ENCODE measurements at regions not wholly inside any gene's neighbourhood (a gene's known extent, or its start where the extent isn't known, plus 50 kb on each side); places are given as distances from the start of the nearest gene placed in this dataset.
A peak's percentile ranks its signal among the peaks of the same experiment; 100 is the strongest.

- H3K27me3 ChIP-seq (ENCODE audit: control insufficient read depth in 2 of 2, insufficient read depth in 2 of 2, low read length in 2 of 2), result no peaks in the 10 kb centered on the region
- H3K4me1 Mint-ChIP-seq, result peaks cover 3 to 12% (median 7%) of the 10 kb centered on the region in 7 donors
- H3K36me3 ChIP-seq (ENCODE audit: control insufficient read depth in 2 of 3, insufficient read depth in 3 of 3, low read length in 3 of 3), result no peaks in the 10 kb centered on the region
- no peaks in the 10 kb centered on the region for H3K9me3 ChIP-seq (ENCODE audit: control insufficient read depth in 2 of 3, low read length in 3 of 3)
- ChIA-PET POLR2A (no interaction called here), CTCF (interaction anchor here (0.7 kb wide), 1 partner anchor 56 kb away, joined by 4 read pairs; no protein-coding TSS in a partner anchor)
- DNase-seq, result no peak
- no peak overlapping the region for H3K4me3 ChIP-seq (ENCODE audit: low read length)
- H3K27me3 Mint-ChIP-seq, result no peaks in the 10 kb centered on the region
- H3K4me3 Mint-ChIP-seq, result peak overlapping the region in 1 of 10 donors; percentile 37
- H3K27ac Mint-ChIP-seq, result peak overlapping the region in 1 of 9 donors; percentile 17
- ATAC-seq, result no peak
- H3K4me1 ChIP-seq (ENCODE audit: control insufficient read depth in 2 of 2, insufficient read depth in 2 of 2, low read length in 2 of 2), result no peaks in the 10 kb centered on the region
- H3K27ac ChIP-seq (ENCODE audit: low read depth, low read length), result no peak overlapping the region
- intact Hi-C loops (cut with micrococcal nuclease), result no loop called here
- H3K9me3 Mint-ChIP-seq, result peaks cover 0 to 8% (median 1%) of the 10 kb centered on the region in 11 donors
- H3K36me3 Mint-ChIP-seq, result peaks cover 0 to 5% (median 0%) of the 10 kb centered on the region in 5 donors
These were observed 151.4 kb downstream of the RAP2B start for GRCh38 chr3:153313302-153313965.

GRCh38 chr3:153314038-153314437, 152.0 kb downstream of the RAP2B start:
- Histone ChIP-seq H3K27me3 (ENCODE audit: control insufficient read depth in 2 of 2, insufficient read depth in 2 of 2, low read length in 2 of 2) (no peaks in the 10 kb centered on the region), H3K4me3 (ENCODE audit: low read length) (no peak overlapping the region), H3K4me1 (ENCODE audit: control insufficient read depth in 2 of 2, insufficient read depth in 2 of 2, low read length in 2 of 2) (no peaks in the 10 kb centered on the region), H3K36me3 (ENCODE audit: control insufficient read depth in 2 of 3, insufficient read depth in 3 of 3, low read length in 3 of 3) (no peaks in the 10 kb centered on the region), H3K9me3 (ENCODE audit: control insufficient read depth in 2 of 3, low read length in 3 of 3) (no peaks in the 10 kb centered on the region), H3K27ac (ENCODE audit: low read depth, low read length) (no peak overlapping the region)
- ChIA-PET CTCF (no interaction called here), POLR2A (no interaction called here)
- Mint-ChIP-seq H3K4me3 (no peak overlapping the region), H3K36me3 (peaks cover 0 to 5% (median 0%) of the 10 kb centered on the region in 5 donors), H3K27me3 (no peaks in the 10 kb centered on the region), H3K4me1 (peaks cover 3 to 16% (median 7%) of the 10 kb centered on the region in 7 donors), H3K27ac (no peak overlapping the region), H3K9me3 (peaks cover 0 to 8% (median 1%) of the 10 kb centered on the region in 11 donors)
- no peak for ATAC-seq
- intact Hi-C loops (cut with micrococcal nuclease), result no loop called here
- no peak for DNase-seq

- H3K36me3 Mint-ChIP-seq, result peaks cover 0 to 5% (median 0%) of the 10 kb centered on the region in 5 donors
- no peak overlapping the region for H3K4me3 Mint-ChIP-seq
- no peak overlapping the region for H3K4me3 ChIP-seq (ENCODE audit: low read length)
- POLR2A ChIA-PET, result no interaction called here
- DNase-seq, result no peak
- H3K36me3 ChIP-seq (ENCODE audit: control insufficient read depth in 2 of 3, insufficient read depth in 3 of 3, low read length in 3 of 3), result no peaks in the 10 kb centered on the region
- H3K27me3 Mint-ChIP-seq, result no peaks in the 10 kb centered on the region
- CTCF ChIA-PET, result no interaction called here
- H3K9me3 Mint-ChIP-seq, result peaks cover 0 to 8% (median 1%) of the 10 kb centered on the region in 11 donors
- no peaks in the 10 kb centered on the region for H3K4me1 ChIP-seq (ENCODE audit: control insufficient read depth in 2 of 2, insufficient read depth in 2 of 2, low read length in 2 of 2)
- peaks cover 5 to 26% (median 15%) of the 10 kb centered on the region in 7 donors for H3K4me1 Mint-ChIP-seq
- intact Hi-C loops (cut with micrococcal nuclease), result no loop called here
- no peaks in the 10 kb centered on the region for H3K27me3 ChIP-seq (ENCODE audit: control insufficient read depth in 2 of 2, insufficient read depth in 2 of 2, low read length in 2 of 2)
- H3K9me3 ChIP-seq (ENCODE audit: control insufficient read depth in 2 of 3, low read length in 3 of 3), result no peaks in the 10 kb centered on the region
- no peak overlapping the region for H3K27ac ChIP-seq (ENCODE audit: low read depth, low read length)
- H3K27ac Mint-ChIP-seq, result no peak overlapping the region
- ATAC-seq, result no peak
These were observed 153.8 kb downstream of the RAP2B start for GRCh38 chr3:153315781-153316180.

DNA sequence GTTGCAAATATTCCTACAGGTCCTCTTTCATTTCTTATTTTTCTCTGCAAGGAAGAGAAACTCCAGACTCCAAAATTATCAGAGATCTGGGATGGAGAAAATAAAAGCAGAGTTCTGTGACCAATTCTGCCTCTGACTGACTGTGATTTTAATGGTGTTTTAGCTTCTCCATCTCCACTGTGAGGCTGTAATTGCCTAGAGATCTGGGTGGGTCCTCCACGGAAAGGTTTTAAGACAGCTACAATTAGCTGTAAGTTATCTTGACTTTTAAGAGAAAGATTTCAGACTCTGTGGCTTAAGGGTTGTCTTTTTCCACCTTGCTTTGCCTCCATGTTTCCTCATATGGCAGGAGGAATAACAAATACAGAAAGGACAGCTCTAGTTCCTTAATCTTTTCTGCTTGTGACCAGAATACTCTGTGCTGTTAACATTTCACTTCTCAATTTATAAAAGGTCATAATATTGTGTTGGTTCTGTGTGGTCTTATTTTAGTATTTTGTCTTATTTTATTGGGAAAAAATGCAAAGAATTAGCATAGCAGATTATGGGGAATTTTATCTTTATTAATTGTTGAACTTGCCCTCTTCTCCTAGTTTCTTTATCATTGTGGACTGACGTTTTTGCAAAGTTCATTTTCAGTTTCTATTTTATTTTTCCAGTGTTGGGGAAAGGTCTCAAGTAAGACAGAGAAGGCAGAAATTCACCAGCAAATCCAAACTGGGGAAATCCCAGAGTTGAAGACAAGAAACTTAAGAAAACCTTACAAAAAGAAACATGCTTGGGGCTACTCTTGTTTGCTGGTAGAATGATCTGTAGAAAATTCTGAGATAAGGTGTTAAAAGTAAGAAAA, 157.9 kb downstream of the RAP2B start:
- no peaks in the 10 kb centered on the region for H3K9me3 ChIP-seq (ENCODE audit: control insufficient read depth in 2 of 3, low read length in 3 of 3)
- intact Hi-C loops (cut with micrococcal nuclease), result no loop called here
- H3K4me1 ChIP-seq (ENCODE audit: control insufficient read depth in 2 of 2, insufficient read depth in 2 of 2, low read length in 2 of 2), result no peaks in the 10 kb centered on the region
- H3K27me3 Mint-ChIP-seq, result no peaks in the 10 kb centered on the region
- H3K4me1 Mint-ChIP-seq, result peaks cover 0 to 14% (median 8%) of the 10 kb centered on the region in 7 donors
- ATAC-seq (no peak), DNase-seq (no peak)
- H3K4me3 ChIP-seq (ENCODE audit: low read length), result no peak overlapping the region
- ChIA-PET POLR2A (no interaction called here), CTCF (no interaction called here)
- H3K36me3 ChIP-seq (ENCODE audit: control insufficient read depth in 2 of 3, insufficient read depth in 3 of 3, low read length in 3 of 3), result no peaks in the 10 kb centered on the region
- no peaks in the 10 kb centered on the region for H3K27me3 ChIP-seq (ENCODE audit: control insufficient read depth in 2 of 2, insufficient read depth in 2 of 2, low read length in 2 of 2)
- H3K27ac Mint-ChIP-seq, result peak overlapping the region in 1 of 9 donors; percentile 5
- peaks cover 0 to 5% (median 1%) of the 10 kb centered on the region in 11 donors for H3K9me3 Mint-ChIP-seq
- peak overlapping the region in 1 of 10 donors; percentile 57 for H3K4me3 Mint-ChIP-seq
- no peak overlapping the region for H3K27ac ChIP-seq (ENCODE audit: low read depth, low read length)
- peaks cover 0 to 5% (median 0%) of the 10 kb centered on the region in 5 donors for H3K36me3 Mint-ChIP-seq

DNA sequence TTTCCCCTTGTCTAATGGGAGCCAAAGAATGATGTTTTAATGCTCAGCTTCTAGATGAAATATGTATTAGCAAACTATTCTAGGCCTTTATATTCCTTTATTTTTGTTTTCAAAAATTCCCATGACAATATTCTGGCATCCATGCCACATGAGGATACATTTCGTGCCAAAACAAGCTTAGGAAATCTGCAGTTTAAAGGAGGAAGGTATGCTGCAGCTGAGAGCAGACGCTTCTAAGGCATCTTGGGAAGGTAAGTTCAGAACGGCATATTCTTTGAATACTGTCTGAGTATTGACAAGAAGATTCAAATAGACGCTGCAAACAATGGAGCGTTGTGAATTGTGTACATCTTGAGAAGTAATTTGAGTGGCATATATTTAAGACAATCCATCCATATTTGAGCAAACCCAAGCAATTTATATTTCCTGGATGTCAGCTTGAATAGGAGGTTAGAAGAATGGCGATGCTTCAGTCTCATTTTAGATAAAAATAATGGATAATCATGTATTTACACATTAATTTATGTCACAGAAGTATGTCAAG, 158.6 kb downstream of the RAP2B start:
- no peak for DNase-seq
- Mint-ChIP-seq H3K27me3 (no peaks in the 10 kb centered on the region), H3K27ac (no peak overlapping the region), H3K4me1 (peaks cover 0 to 14% (median 8%) of the 10 kb centered on the region in 7 donors), H3K4me3 (peak overlapping the region in 1 of 10 donors; percentile 12), H3K9me3 (peaks cover 0 to 4% (median 0%) of the 10 kb centered on the region in 11 donors), H3K36me3 (peaks cover 0 to 5% (median 0%) of the 10 kb centered on the region in 5 donors)
- ChIA-PET CTCF (no interaction called here), POLR2A (interaction anchor here (0.6 kb wide), 1 partner anchor 1972 kb away, joined by 5 read pairs; no protein-coding TSS in a partner anchor)
- no peak for ATAC-seq
- Histone ChIP-seq H3K9me3 (ENCODE audit: control insufficient read depth in 2 of 3, low read length in 3 of 3) (no peaks in the 10 kb centered on the region), H3K27ac (ENCODE audit: low read depth, low read length) (no peak overlapping the region), H3K27me3 (ENCODE audit: control insufficient read depth in 2 of 2, insufficient read depth in 2 of 2, low read length in 2 of 2) (no peaks in the 10 kb centered on the region), H3K4me1 (ENCODE audit: control insufficient read depth in 2 of 2, insufficient read depth in 2 of 2, low read length in 2 of 2) (no peaks in the 10 kb centered on the region), H3K36me3 (ENCODE audit: control insufficient read depth in 2 of 3, insufficient read depth in 3 of 3, low read length in 3 of 3) (no peaks in the 10 kb centered on the region), H3K4me3 (ENCODE audit: low read length) (no peak overlapping the region)
- intact Hi-C loops (cut with micrococcal nuclease), result no loop called here

DNA sequence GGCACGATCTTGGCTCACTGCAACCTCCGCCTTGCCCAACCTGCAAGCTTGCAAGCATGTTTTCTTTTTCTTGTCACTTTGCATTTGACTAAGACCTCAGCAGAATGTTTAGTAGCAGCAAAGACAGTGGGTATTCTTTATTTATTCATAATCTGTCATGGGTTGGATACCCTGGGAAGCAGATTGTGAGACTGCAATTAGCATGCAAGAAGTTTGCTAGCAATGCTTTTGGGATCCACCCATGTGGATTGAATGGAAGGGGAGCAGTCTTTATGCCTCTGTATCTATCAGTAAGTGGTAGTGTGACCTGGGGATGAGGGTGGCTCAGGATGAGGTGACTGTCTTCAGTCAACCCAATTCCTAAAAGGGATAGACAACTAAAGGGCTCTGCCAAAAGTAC, 166.7 kb downstream of the RAP2B start:
- Mint-ChIP-seq H3K27me3 (peaks cover 0 to 3% (median 0%) of the 10 kb centered on the region in 5 donors), H3K36me3 (peaks cover 0 to 4% (median 0%) of the 10 kb centered on the region in 5 donors), H3K9me3 (peaks cover 0 to 5% (median 0%) of the 10 kb centered on the region in 11 donors), H3K4me3 (no peak overlapping the region), H3K27ac (no peak overlapping the region), H3K4me1 (peaks cover 0 to 6% (median 5%) of the 10 kb centered on the region in 7 donors)
- ChIA-PET POLR2A (no interaction called here), CTCF (no interaction called here)
- Histone ChIP-seq H3K27ac (ENCODE audit: low read depth, low read length) (no peak overlapping the region), H3K27me3 (ENCODE audit: control insufficient read depth in 2 of 2, insufficient read depth in 2 of 2, low read length in 2 of 2) (no peaks in the 10 kb centered on the region), H3K36me3 (ENCODE audit: control insufficient read depth in 2 of 3, insufficient read depth in 3 of 3, low read length in 3 of 3) (no peaks in the 10 kb centered on the region), H3K9me3 (ENCODE audit: control insufficient read depth in 2 of 3, low read length in 3 of 3) (no peaks in the 10 kb centered on the region), H3K4me1 (ENCODE audit: control insufficient read depth in 2 of 2, insufficient read depth in 2 of 2, low read length in 2 of 2) (no peaks in the 10 kb centered on the region), H3K4me3 (ENCODE audit: low read length) (no peak overlapping the region)
- intact Hi-C loops (cut with micrococcal nuclease), result loop anchor here in 1 of 2 donors (2.0 kb wide), 1 partner anchor 28 kb away; no protein-coding TSS in a partner anchor
- ATAC-seq (no peak), DNase-seq (no peak)
